Activated T-cell treated with anti-CD3 and anti-CD28 coated beads, Interleukin-2, amount 50 U/mL, for 24 hours (primary cell): ENCODE measurements at regions not wholly inside any gene's neighbourhood (a gene's known extent, or its start where the extent isn't known, plus 50 kb on each side); places are given as distances from the start of the nearest gene placed in this dataset.

Source experiments
- DNase-seq: peaks from one replicate; pipeline ENCODE4 v3.0.0-alpha.2; 2020
- H3K27ac Mint-ChIP-seq: 2 replicates; pipeline ENCODE4 v1.8.0; 2020; ENCODE audit warnings: mild to moderate bottlenecking, mixed read lengths
- H3K27me3 Mint-ChIP-seq: 2 replicates; pipeline ENCODE4 v1.8.0; 2020; ENCODE audit warnings: mixed read lengths
- H3K36me3 Mint-ChIP-seq: 2 replicates; pipeline ENCODE4 v1.8.0; 2020; ENCODE audit warnings: low read depth, mixed read lengths
- H3K4me1 Mint-ChIP-seq: 2 replicates; pipeline ENCODE4 v1.8.0; 2020; ENCODE audit warnings: low read depth, mixed read lengths
- H3K4me3 Mint-ChIP-seq: 2 replicates; pipeline ENCODE4 v1.8.0; 2020; ENCODE audit warnings: mild to moderate bottlenecking, moderate library complexity, mixed read lengths
- H3K9me3 Mint-ChIP-seq: 2 replicates; pipeline ENCODE4 v1.8.0; 2020; ENCODE audit warnings: mixed read lengths

GRCh38 chr10:88101666-88102065 is 238.2 kb downstream of the PTEN start:
- no peak overlapping the region for H3K4me3 Mint-ChIP-seq
- H3K27me3 Mint-ChIP-seq, result peaks cover 9% of the 10 kb centered on the region
- H3K4me1 Mint-ChIP-seq, result peaks cover 9% of the 10 kb centered on the region
- H3K9me3 Mint-ChIP-seq, result no peaks in the 10 kb centered on the region
- H3K27ac Mint-ChIP-seq, result no peak overlapping the region
- no peak for DNase-seq
- no peaks in the 10 kb centered on the region for H3K36me3 Mint-ChIP-seq

- Mint-ChIP-seq H3K4me1 (peaks cover 23% of the 10 kb centered on the region), H3K4me3 (no peak overlapping the region), H3K27ac (no peak overlapping the region), H3K9me3 (no peaks in the 10 kb centered on the region), H3K36me3 (no peaks in the 10 kb centered on the region), H3K27me3 (peaks cover 3% of the 10 kb centered on the region)
- DNase-seq, result no peak
Observed at GRCh38 chr10:88103576-88103975, 240.2 kb downstream of the PTEN start.

GRCh38 chr10:88104223-88104622 is 240.8 kb downstream of the PTEN start:
- H3K27me3 Mint-ChIP-seq, result peaks cover 3% of the 10 kb centered on the region
- H3K36me3 Mint-ChIP-seq, result no peaks in the 10 kb centered on the region
- peaks cover 23% of the 10 kb centered on the region for H3K4me1 Mint-ChIP-seq
- no peak overlapping the region for H3K27ac Mint-ChIP-seq
- DNase-seq, result no peak
- no peaks in the 10 kb centered on the region for H3K9me3 Mint-ChIP-seq
- H3K4me3 Mint-ChIP-seq, result no peak overlapping the region

GRCh38 chr10:88106366-88106765 is 242.9 kb downstream of the PTEN start:
- Mint-ChIP-seq H3K4me3 (no peak overlapping the region), H3K9me3 (peaks cover 3% of the 10 kb centered on the region), H3K4me1 (peaks cover 28% of the 10 kb centered on the region), H3K27ac (no peak overlapping the region), H3K36me3 (no peaks in the 10 kb centered on the region), H3K27me3 (peaks cover 9% of the 10 kb centered on the region)
- DNase-seq, result no peak

- Mint-ChIP-seq H3K9me3 (peaks cover 3% of the 10 kb centered on the region), H3K4me3 (no peak overlapping the region), H3K27me3 (peaks cover 11% of the 10 kb centered on the region), H3K36me3 (no peaks in the 10 kb centered on the region), H3K27ac (no peak overlapping the region), H3K4me1 (peaks cover 28% of the 10 kb centered on the region)
- no peak for DNase-seq
Observed at GRCh38 chr10:88107296-88108097, 244.1 kb downstream of the PTEN start.

- DNase-seq, result no peak
- Mint-ChIP-seq H3K4me1 (peaks cover 28% of the 10 kb centered on the region), H3K9me3 (peaks cover 3% of the 10 kb centered on the region), H3K36me3 (no peaks in the 10 kb centered on the region), H3K27ac (no peak overlapping the region), H3K4me3 (no peak overlapping the region), H3K27me3 (peaks cover 11% of the 10 kb centered on the region)
Observed at GRCh38 chr10:88108115-88108610, 244.7 kb downstream of the PTEN start.

GRCh38 chr10:88110355-88110754 is 246.9 kb downstream of the PTEN start:
- H3K9me3 Mint-ChIP-seq, result peaks cover 3% of the 10 kb centered on the region
- no peak for DNase-seq
- H3K4me1 Mint-ChIP-seq, result peaks cover 33% of the 10 kb centered on the region
- no peak overlapping the region for H3K4me3 Mint-ChIP-seq
- H3K27me3 Mint-ChIP-seq, result peaks cover 23% of the 10 kb centered on the region
- no peaks in the 10 kb centered on the region for H3K36me3 Mint-ChIP-seq
- no peak overlapping the region for H3K27ac Mint-ChIP-seq

- Mint-ChIP-seq H3K9me3 (peaks cover 3% of the 10 kb centered on the region), H3K4me3 (no peak overlapping the region), H3K27me3 (peaks cover 23% of the 10 kb centered on the region), H3K27ac (no peak overlapping the region), H3K4me1 (peaks cover 33% of the 10 kb centered on the region), H3K36me3 (no peaks in the 10 kb centered on the region)
- DNase-seq, result no peak
Observed at GRCh38 chr10:88110822-88111221, 247.4 kb downstream of the PTEN start.

GRCh38 chr10:88111294-88111693 is 247.9 kb downstream of the PTEN start:
- no peaks in the 10 kb centered on the region for H3K36me3 Mint-ChIP-seq
- no peak for DNase-seq
- H3K4me3 Mint-ChIP-seq, result no peak overlapping the region
- peaks cover 23% of the 10 kb centered on the region for H3K27me3 Mint-ChIP-seq
- peaks cover 33% of the 10 kb centered on the region for H3K4me1 Mint-ChIP-seq
- no peak overlapping the region for H3K27ac Mint-ChIP-seq
- H3K9me3 Mint-ChIP-seq, result peaks cover 3% of the 10 kb centered on the region

GRCh38 chr10:88113232-88113631 is 249.8 kb downstream of the PTEN start:
- H3K4me1 Mint-ChIP-seq, result peaks cover 22% of the 10 kb centered on the region
- H3K9me3 Mint-ChIP-seq, result peaks cover 3% of the 10 kb centered on the region
- H3K36me3 Mint-ChIP-seq, result no peaks in the 10 kb centered on the region
- no peak overlapping the region for H3K27ac Mint-ChIP-seq
- no peak for DNase-seq
- H3K4me3 Mint-ChIP-seq, result no peak overlapping the region
- peaks cover 23% of the 10 kb centered on the region for H3K27me3 Mint-ChIP-seq

- peaks cover 19% of the 10 kb centered on the region for H3K4me1 Mint-ChIP-seq
- peaks cover 3% of the 10 kb centered on the region for H3K9me3 Mint-ChIP-seq
- no peak overlapping the region for H3K4me3 Mint-ChIP-seq
- no peaks in the 10 kb centered on the region for H3K36me3 Mint-ChIP-seq
- DNase-seq, result no peak
- no peak overlapping the region for H3K27ac Mint-ChIP-seq
- H3K27me3 Mint-ChIP-seq, result peaks cover 23% of the 10 kb centered on the region
Observed at GRCh38 chr10:88113657-88114272, 250.3 kb downstream of the PTEN start.

- no peak for DNase-seq
- H3K36me3 Mint-ChIP-seq, result no peaks in the 10 kb centered on the region
- no peak overlapping the region for H3K27ac Mint-ChIP-seq
- H3K4me3 Mint-ChIP-seq, result no peak overlapping the region
- peaks cover 20% of the 10 kb centered on the region for H3K4me1 Mint-ChIP-seq
- peaks cover 25% of the 10 kb centered on the region for H3K27me3 Mint-ChIP-seq
- H3K9me3 Mint-ChIP-seq, result peaks cover 3% of the 10 kb centered on the region
Observed at GRCh38 chr10:88114368-88114767, 250.9 kb downstream of the PTEN start.

GRCh38 chr10:88115407-88115806 is 252.0 kb downstream of the PTEN start:
- H3K36me3 Mint-ChIP-seq, result no peaks in the 10 kb centered on the region
- H3K27ac Mint-ChIP-seq, result no peak overlapping the region
- DNase-seq, result no peak
- H3K27me3 Mint-ChIP-seq, result peaks cover 24% of the 10 kb centered on the region
- H3K4me3 Mint-ChIP-seq, result no peak overlapping the region
- H3K4me1 Mint-ChIP-seq, result peaks cover 22% of the 10 kb centered on the region
- no peaks in the 10 kb centered on the region for H3K9me3 Mint-ChIP-seq

GRCh38 chr10:88115968-88116367 is 252.5 kb downstream of the PTEN start:
- no peaks in the 10 kb centered on the region for H3K9me3 Mint-ChIP-seq
- DNase-seq, result no peak
- H3K27ac Mint-ChIP-seq, result no peak overlapping the region
- no peak overlapping the region for H3K4me3 Mint-ChIP-seq
- no peaks in the 10 kb centered on the region for H3K36me3 Mint-ChIP-seq
- H3K27me3 Mint-ChIP-seq, result peaks cover 28% of the 10 kb centered on the region
- peaks cover 24% of the 10 kb centered on the region for H3K4me1 Mint-ChIP-seq

- DNase-seq, result no peak
- peaks cover 24% of the 10 kb centered on the region for H3K4me1 Mint-ChIP-seq
- H3K27ac Mint-ChIP-seq, result no peak overlapping the region
- no peaks in the 10 kb centered on the region for H3K36me3 Mint-ChIP-seq
- no peak overlapping the region for H3K4me3 Mint-ChIP-seq
- peaks cover 26% of the 10 kb centered on the region for H3K27me3 Mint-ChIP-seq
- H3K9me3 Mint-ChIP-seq, result no peaks in the 10 kb centered on the region
Observed at GRCh38 chr10:88116481-88116880, 253.1 kb downstream of the PTEN start.
